Stimulated activated CD8-positive, alpha-beta memory T cell treated with anti-CD3 and anti-CD28 coated beads, Interleukin-4, amount 100 ng/mL, for 48 hours (primary cell): ENCODE measurements at regions not wholly inside any gene's neighbourhood (a gene's known extent, or its start where the extent isn't known, plus 50 kb on each side); places are given as distances from the start of the nearest gene placed in this dataset.

Source experiments
- DNase-seq: peaks from one replicate; pipeline ENCODE4 v3.0.0-alpha.2; 2020

GRCh38 chr1:93740601-93741031, 59.0 kb upstream of the BCAR3 start:
- DNase-seq = no peak

DNA sequence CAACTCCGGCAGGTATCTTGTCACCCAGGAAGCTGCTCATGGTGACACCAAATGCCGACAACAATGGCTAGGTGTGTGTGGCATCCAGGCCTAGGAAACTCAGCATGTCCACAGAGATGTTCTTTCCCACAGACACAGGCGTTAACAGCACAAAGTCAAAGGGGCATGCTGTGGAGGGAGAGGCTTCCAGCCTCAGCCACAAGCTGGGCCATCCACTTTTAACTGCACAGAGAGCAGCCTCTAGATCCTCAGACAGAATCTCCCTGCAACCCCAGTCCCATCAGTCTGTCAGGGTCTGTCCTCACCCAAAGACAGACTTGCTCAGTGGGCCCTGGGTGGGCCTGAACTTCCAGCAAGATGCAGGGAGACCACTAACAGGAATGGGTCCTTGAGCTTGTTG, 58.5 kb upstream of the BCAR3 start:
- DNase-seq = no peak

DNA sequence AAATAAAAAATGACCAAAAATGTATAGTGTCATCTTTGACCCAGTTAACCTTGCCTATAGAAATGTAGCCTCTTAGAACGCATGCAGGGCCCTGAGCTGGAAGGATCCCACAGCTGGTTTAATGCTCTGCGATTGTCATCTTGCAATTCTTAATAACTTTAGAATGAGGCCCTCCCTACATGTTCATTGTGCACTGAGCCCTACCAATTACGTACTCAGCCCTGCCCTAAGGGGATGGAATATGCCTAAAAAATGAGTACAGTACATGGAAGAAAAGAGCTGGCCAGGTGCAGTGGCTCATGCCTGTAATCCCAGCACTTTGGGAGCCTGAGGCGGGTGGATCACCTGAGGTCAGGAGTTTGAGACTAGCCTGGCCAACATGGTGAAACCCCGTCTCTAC, 57.8 kb upstream of the BCAR3 start:
- DNase-seq = no peak

GRCh38 chr1:93738926-93739325, 57.3 kb upstream of the BCAR3 start:
- DNase-seq = no peak

GRCh38 chr1:93738075-93738622, 56.5 kb upstream of the BCAR3 start:
- no peak for DNase-seq

- DNase-seq = no peak
Observed at GRCh38 chr1:93735722-93736121, 54.1 kb upstream of the BCAR3 start.

GRCh38 chr1:93734999-93735398, 53.4 kb upstream of the BCAR3 start:
- no peak for DNase-seq

GRCh38 chr1:93733340-93733739, 51.7 kb upstream of the BCAR3 start:
- DNase-seq = no peak

DNA sequence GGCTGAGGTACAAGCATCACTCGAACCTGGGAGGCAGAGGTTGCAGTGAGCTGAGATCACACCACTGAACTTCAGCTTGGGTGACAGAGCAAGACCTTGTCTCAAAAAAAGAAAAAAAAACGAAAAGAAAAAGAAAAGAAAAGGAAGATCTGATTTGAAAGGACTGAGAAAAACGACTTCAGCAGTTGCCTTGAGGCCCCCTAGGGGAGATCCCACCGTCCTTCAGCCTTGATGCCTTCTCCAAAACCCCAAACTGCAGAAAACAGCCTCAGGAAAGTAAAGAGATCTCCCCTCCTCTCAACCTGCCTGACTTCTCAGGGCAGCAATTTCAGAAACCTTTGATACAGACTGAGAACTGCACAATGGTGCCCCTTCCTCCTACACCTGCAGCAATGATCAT, 50.9 kb upstream of the BCAR3 start:
- no peak for DNase-seq
